GM10248 (cell line): ENCODE measurements at regions not wholly inside any gene's neighbourhood (a gene's known extent, or its start where the extent isn't known, plus 50 kb on each side); places are given as distances from the start of the nearest gene placed in this dataset.

ENCODE experiments used
- CTCF ChIA-PET: fragments of 300-600 bp; sonication (Branson Sonifier 250); formaldehyde crosslinking; extraction: SDS; loops from one replicate; lab custom pipeline; 2021; ENCODE audit warnings: antibody characterized with exemption; lab: Yijun Ruan, JAX
- POLR2A ChIA-PET: fragments of 350-650 bp; sonication (Branson Sonifier 250); formaldehyde crosslinking; extraction: SDS; loops from one replicate; lab custom pipeline; 2020; ENCODE audit warnings: antibody characterized with exemption; lab: Yijun Ruan, JAX
- DNase-seq: peaks from one replicate; pipeline ENCODE4 v3.0.0; 2012; ENCODE audit errors: extremely low spot score
- CTCF ChIP-seq: IDR thresholded peaks from 2 replicates; pipeline ENCODE4 v1.5.1; 2012; ENCODE audit warnings: mild to moderate bottlenecking, low read depth; ENCODE audit errors: extremely low read depth, missing control alignments, control extremely low read depth

GRCh38 chr11:96500440-96500839 lies 110.6 kb downstream of the JRKL start:
- CTCF ChIA-PET: no interaction called here
- no peak for TF ChIP-seq CTCF
- POLR2A ChIA-PET: no interaction called here
- no peak for DNase-seq

DNA sequence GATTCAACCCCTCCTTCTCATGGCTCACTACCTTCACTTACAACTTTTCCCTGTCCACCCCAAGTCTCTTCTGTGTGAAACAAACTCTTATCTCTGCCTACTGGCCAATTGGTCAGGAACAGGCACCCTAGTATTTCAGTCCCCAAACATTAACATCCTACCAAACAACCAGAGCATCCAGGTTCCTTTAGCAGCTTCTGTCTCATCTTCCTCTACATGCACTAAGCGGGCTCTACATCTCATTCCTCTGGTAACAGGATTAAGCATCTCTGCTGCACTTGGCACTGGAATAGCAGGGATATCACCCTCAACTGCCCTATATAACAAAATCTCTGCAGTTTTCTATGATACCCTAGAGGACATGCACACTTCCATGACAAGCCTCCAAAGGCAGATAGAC lies 116.2 kb downstream of the JRKL start:
- CTCF ChIA-PET: no interaction called here
- POLR2A ChIA-PET: no interaction called here
- no peak for TF ChIP-seq CTCF
- DNase-seq: no peak

- TF ChIP-seq CTCF: no peak
- POLR2A ChIA-PET: no interaction called here
- no peak for DNase-seq
- CTCF ChIA-PET: no interaction called here
Measured at GRCh38 chr11:96506953-96507354, 117.1 kb downstream of the JRKL start.

DNA sequence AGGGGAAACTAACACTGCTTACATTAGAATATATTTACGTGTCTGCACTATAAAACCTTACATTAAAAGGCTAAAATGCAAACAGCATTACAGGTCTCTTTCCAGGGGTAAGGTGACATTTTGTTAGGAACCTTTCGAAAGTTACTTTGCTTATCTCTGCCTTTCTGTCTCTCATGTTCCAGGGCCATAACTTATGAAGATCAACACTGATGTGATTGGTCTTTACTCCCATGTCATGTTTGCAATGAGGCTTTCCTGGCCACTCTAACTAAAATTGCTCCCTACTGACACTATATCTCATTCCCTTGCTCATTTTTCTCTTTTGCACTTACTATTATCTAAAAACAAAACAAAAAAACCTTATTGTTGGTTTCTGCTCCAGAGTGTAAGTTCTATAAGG lies 119.0 kb downstream of the JRKL start:
- POLR2A ChIA-PET: no interaction called here
- no peak for DNase-seq
- TF ChIP-seq CTCF: no peak
- CTCF ChIA-PET: no interaction called here

DNA sequence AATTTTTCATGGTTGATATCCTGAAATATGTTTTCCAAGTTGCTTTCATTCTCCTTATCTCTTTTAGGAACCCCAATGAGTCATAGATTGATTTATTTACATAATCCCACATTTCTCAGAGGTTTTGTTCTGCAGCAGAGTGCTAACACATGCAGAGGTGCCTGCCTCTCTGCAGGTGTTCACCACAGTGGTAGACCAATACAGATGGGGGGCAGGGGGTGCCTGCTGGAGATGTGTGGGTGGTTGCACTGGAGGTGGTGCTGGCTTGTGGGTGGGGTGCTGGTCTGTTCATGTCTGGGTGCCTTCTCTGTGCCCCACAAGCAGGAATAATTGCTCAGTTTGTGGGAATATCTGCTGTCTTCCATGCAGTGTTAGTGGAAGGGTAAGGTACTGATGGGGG lies 131.1 kb downstream of the JRKL start:
- no peak for DNase-seq
- ChIA-PET POLR2A (no interaction called here), CTCF (interaction anchor here (0.9 to 1.3 kb wide), 2 partner anchors 8 to 17 kb away, joined by 3 to 4 read pairs; no protein-coding TSS in a partner anchor)
- no peak for TF ChIP-seq CTCF

GRCh38 chr11:96523656-96524055 lies 133.8 kb downstream of the JRKL start:
- ChIA-PET CTCF (interaction anchor here (1.1 to 1.5 kb wide), 2 partner anchors 20 to 59 kb away, joined by 5 read pairs; no protein-coding TSS in a partner anchor), POLR2A (no interaction called here)
- TF ChIP-seq CTCF: no peak
- DNase-seq: no peak

DNA sequence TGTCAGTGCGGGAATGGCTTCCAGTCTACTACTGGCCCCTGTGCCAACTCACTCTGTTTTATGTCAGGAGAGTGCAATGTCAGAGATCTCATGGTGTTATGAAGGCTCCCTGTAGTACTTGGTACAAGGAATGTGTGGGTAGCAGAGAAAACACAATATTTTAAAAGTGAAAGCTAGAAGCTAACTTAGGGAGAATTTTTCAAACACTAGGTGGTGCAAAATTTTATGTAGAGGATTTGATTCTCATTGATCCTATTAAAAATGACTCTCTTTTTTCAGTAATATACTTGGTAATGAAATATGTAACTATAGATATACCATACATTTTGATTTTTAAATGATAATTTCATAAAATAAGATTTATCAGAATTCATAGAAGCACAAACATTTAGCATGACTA lies 134.7 kb downstream of the JRKL start:
- no peak for DNase-seq
- ChIA-PET CTCF (interaction anchor here (1.1 to 1.5 kb wide), 2 partner anchors 21 to 60 kb away, joined by 5 read pairs; no protein-coding TSS in a partner anchor), POLR2A (no interaction called here)
- TF ChIP-seq CTCF: no peak
